ENCODE measurements at regions not wholly inside any gene's neighbourhood (a gene's known extent, or its start where the extent isn't known, plus 50 kb on each side); places are given as distances from the start of the nearest gene placed in this dataset.

- Histone ChIP-seq H3K27me3 (ENCODE audit: insufficient read depth, low read length) (no peaks in the 10 kb centered on the region), H3K79me1 (ENCODE audit: insufficient read depth, low read depth, low read length, poor library complexity, severe bottlenecking) (no peaks in the 10 kb centered on the region), H3T11ph (ENCODE audit: low read length) (no peak overlapping the region), H2BK120ac (ENCODE audit: low read depth, low read length, poor library complexity, severe bottlenecking) (no peak overlapping the region), H3K23ac (ENCODE audit: insufficient read length, low read depth, low read length) (no peak overlapping the region), H3K23me2 (ENCODE audit: insufficient read length, low read depth, low read length, poor library complexity, severe bottlenecking) (no peaks in the 10 kb centered on the region), H2BK15ac (ENCODE audit: low read depth, low read length) (no peak overlapping the region), H3K4ac (ENCODE audit: low read depth, low read length) (no peak overlapping the region), H4K20me1 (ENCODE audit: control insufficient read depth, insufficient read depth, insufficient read length) (no peaks in the 10 kb centered on the region), H2BK5ac (ENCODE audit: insufficient read length, low read length) (no peak overlapping the region), H2AK5ac (ENCODE audit: insufficient read length, low read length) (no peak overlapping the region), H3K18ac (ENCODE audit: insufficient read length, low read depth, low read length) (no peak overlapping the region), H3K14ac (ENCODE audit: insufficient read depth, low read length) (no peak overlapping the region), H4K8ac (replicated peaks; ENCODE audit: insufficient read length, low read depth, low read length) (no peak overlapping the region), H2AFZ (ENCODE audit: low read length) (no peak overlapping the region), H2BK12ac (ENCODE audit: insufficient read length, low read depth, low read length) (no peak overlapping the region), H3K9me3 (ENCODE audit: control insufficient read depth, low read depth, low read length) (no peaks in the 10 kb centered on the region), H3K27ac (ENCODE audit: insufficient read length, low read depth, low read length) (no peak overlapping the region), H3K56ac (ENCODE audit: insufficient read length, low read depth, low read length) (no peak overlapping the region), H3K79me2 (ENCODE audit: insufficient read depth, low read length) (no peaks in the 10 kb centered on the region), H3K9ac (ENCODE audit: extremely low read depth, insufficient read length, low read length) (no peak overlapping the region), H3K4me1 (ENCODE audit: insufficient read depth, low read length) (no peaks in the 10 kb centered on the region), H4K5ac (ENCODE audit: insufficient read length, low read depth, low read length) (no peak overlapping the region), H3K4me2 (ENCODE audit: insufficient read depth, insufficient read length, low read length) (no peak overlapping the region), H2BK20ac (ENCODE audit: low read depth, low read length, poor library complexity, severe bottlenecking) (no peak overlapping the region), H4K91ac (ENCODE audit: insufficient read length, low read depth, low read length) (no peak overlapping the region)
- Mint-ChIP-seq H3K4me3 (no peak overlapping the region), H3K9me3 (no peaks in the 10 kb centered on the region), H3K36me3 (ENCODE audit: insufficient read depth in 1 of 3, low read depth in 3 of 3) (no peaks in the 10 kb centered on the region), H3K4me1 (no peaks in the 10 kb centered on the region), H3K27ac (no peak overlapping the region), H3K27me3 (ENCODE audit: low read depth) (no peaks in the 10 kb centered on the region)
- DNase-seq, result no peak
- no CpG with 5 or more reads among the region's 1 CpG for WGBS (ENCODE audit: extremely low coverage, insufficient read length, low lambda C conversion rate)
- TF ChIP-seq CTCF (conservative IDR thresholded peaks at IDR 0.05), result no peak
Observed at GRCh38 chr10:108000365-108000764, 835.9 kb upstream of the SORCS1 start.

All from H9 (cell line).